Liver (tissue), 8 donors: ENCODE measurements at regions not wholly inside any gene's neighbourhood (a gene's known extent, or its start where the extent isn't known, plus 50 kb on each side); places are given as distances from the start of the nearest gene placed in this dataset.

Experiments
- DNase-seq: peaks from one replicate; pipeline ENCODE4 v3.0.0-alpha.2; 2017; ENCODE audit warnings: low spot score
- H3K27ac ChIP-seq, 2 donors: one replicate each; pipeline ENCODE4 v1.7.0; 2013; ENCODE audit warnings: inconsistent platforms in 2 of 2, low read length in 2 of 2, control low read depth in 1 of 2, low read depth in 1 of 2, mild to moderate bottlenecking in 1 of 2
- H3K27me3 ChIP-seq, 4 donors: one replicate each; pipeline versions ENCODE4 v1.6.1 to v1.7.0; 2013; ENCODE audit warnings: low read length in 3 of 4, inconsistent platforms in 1 of 4, mild to moderate bottlenecking in 1 of 4, moderate library complexity in 1 of 4; ENCODE audit not compliant: control insufficient read depth in 4 of 4, insufficient read depth in 4 of 4
- H3K36me3 ChIP-seq, 4 donors: one replicate each; pipeline versions ENCODE4 v1.6.1 to v1.7.0; 2013; ENCODE audit warnings: low read length in 3 of 4, mild to moderate bottlenecking in 3 of 4, low read depth in 1 of 4, moderate library complexity in 1 of 4; ENCODE audit not compliant: control insufficient read depth in 4 of 4, insufficient read depth in 3 of 4
- H3K4me1 ChIP-seq, 4 donors: one replicate each; pipeline versions ENCODE4 v1.6.1 to v1.7.0; 2013; ENCODE audit warnings: low read length in 3 of 4, mild to moderate bottlenecking in 3 of 4, moderate library complexity in 1 of 4; ENCODE audit not compliant: control insufficient read depth in 4 of 4, insufficient read depth in 4 of 4
- H3K4me3 ChIP-seq, 3 donors: one replicate each; pipeline versions ENCODE4 v1.6.1 to v1.7.0; 2013; ENCODE audit warnings: low read length in 3 of 3, control low read depth in 1 of 3, low read depth in 1 of 3, mild to moderate bottlenecking in 1 of 3
- H3K9ac ChIP-seq, 2 donors: one replicate each; pipeline ENCODE4 v1.7.0; 2013; ENCODE audit warnings: low read length in 2 of 2, mild to moderate bottlenecking in 2 of 2, moderate library complexity in 2 of 2, control low read depth in 1 of 2, low read depth in 1 of 2
- H3K9me3 ChIP-seq, 4 donors: one replicate each; pipeline versions ENCODE4 v1.6.1 to v1.7.0; 2013; ENCODE audit warnings: low read length in 3 of 4; ENCODE audit not compliant: control insufficient read depth in 4 of 4
- CTCF ChIP-seq: fragments of 150-350 bp; IDR thresholded peaks from 2 replicates; pipeline ENCODE4 v1.5.1; 2017; ENCODE audit warnings: improper control_type of control experiment, low read depth, low read length; ENCODE audit not compliant: missing input control
- EGR1 ChIP-seq, 2 donors: IDR thresholded peaks; 2 replicates each; pipeline ENCODE4 v1.6.1; 2016 to 2018; ENCODE audit warnings: antibody characterized with exemption in 2 of 2, low read depth in 2 of 2
- FOXA2 ChIP-seq: IDR thresholded peaks from 2 replicates; pipeline ENCODE4 v1.6.1; 2016; ENCODE audit warnings: antibody characterized with exemption
- GABPA ChIP-seq, 2 donors: IDR thresholded peaks in 1 of 2; conservative IDR thresholded peaks in 1 of 2; 2 replicates each; pipeline ENCODE4 v1.6.1; 2016; ENCODE audit warnings: antibody characterized with exemption in 2 of 2, mild to moderate bottlenecking in 1 of 2, moderate library complexity in 1 of 2
- HNF4A ChIP-seq, 2 donors: conservative IDR thresholded peaks; 2 replicates each; pipeline ENCODE4 v1.6.1; 2016; ENCODE audit warnings: antibody characterized with exemption in 2 of 2, mild to moderate bottlenecking in 2 of 2
- HNF4G ChIP-seq: IDR thresholded peaks from 2 replicates; pipeline ENCODE4 v1.6.1; 2016; ENCODE audit warnings: antibody characterized with exemption
- JUND ChIP-seq, 2 donors: IDR thresholded peaks; 2 replicates each; pipeline ENCODE4 v1.6.1; 2016; ENCODE audit warnings: antibody characterized with exemption in 2 of 2
- NR2F2 ChIP-seq: IDR thresholded peaks from 2 replicates; pipeline ENCODE4 v1.6.1; 2016; ENCODE audit warnings: antibody characterized with exemption
- RAD21 ChIP-seq, 2 donors: IDR thresholded peaks; 2 replicates each; pipeline ENCODE4 v1.6.1; 2016; ENCODE audit warnings: antibody characterized with exemption in 2 of 2, mild to moderate bottlenecking in 2 of 2
- REST ChIP-seq: IDR thresholded peaks from 2 replicates; pipeline ENCODE4 v1.6.1; 2016; ENCODE audit warnings: antibody characterized with exemption, mild to moderate bottlenecking
- RXRA ChIP-seq, 2 donors: IDR thresholded peaks; 2 replicates each; pipeline ENCODE4 v1.6.1; 2017 to 2018; ENCODE audit warnings: antibody characterized with exemption in 2 of 2, mild to moderate bottlenecking in 1 of 2
- SP1 ChIP-seq: IDR thresholded peaks from 2 replicates; pipeline ENCODE4 v1.6.1; 2018; ENCODE audit warnings: antibody characterized with exemption, mild to moderate bottlenecking
- TAF1 ChIP-seq: conservative IDR thresholded peaks from 2 replicates; pipeline ENCODE4 v1.6.1; 2016; ENCODE audit warnings: antibody characterized with exemption, mild to moderate bottlenecking
- YY1 ChIP-seq: IDR thresholded peaks from 2 replicates; pipeline ENCODE4 v1.6.1; 2016; ENCODE audit warnings: antibody characterized with exemption, mild to moderate bottlenecking
- WGBS: extraction: QIAGEN DNeasy Blood & Tissue Kit; methylation state at CpG from one replicate; pipeline ENCODE4 v1.1.7; 2013; 5-methylcytosine and 5-hydroxymethylcytosine counted together
- TF ChIP-seq, protein P1 (sequence below): IDR thresholded peaks from 2 replicates; pipeline ENCODE4 v1.6.1; 2016; ENCODE audit warnings: antibody characterized with exemption
- TF ChIP-seq, protein P2 (sequence below): IDR thresholded peaks from 2 replicates; pipeline ENCODE4 v1.6.1; 2016; ENCODE audit warnings: antibody characterized with exemption
- donor health status: healthy.
- donor health status: healthy.
- donor health status: healthy.
- donor health status: healthy.
- donor health status: healthy.

- TF ChIP-seq TAF1: no peak
Measured at GRCh38 chr11:11681536-11681935, 59.7 kb upstream of the GALNT18 start (continued).

DNA sequence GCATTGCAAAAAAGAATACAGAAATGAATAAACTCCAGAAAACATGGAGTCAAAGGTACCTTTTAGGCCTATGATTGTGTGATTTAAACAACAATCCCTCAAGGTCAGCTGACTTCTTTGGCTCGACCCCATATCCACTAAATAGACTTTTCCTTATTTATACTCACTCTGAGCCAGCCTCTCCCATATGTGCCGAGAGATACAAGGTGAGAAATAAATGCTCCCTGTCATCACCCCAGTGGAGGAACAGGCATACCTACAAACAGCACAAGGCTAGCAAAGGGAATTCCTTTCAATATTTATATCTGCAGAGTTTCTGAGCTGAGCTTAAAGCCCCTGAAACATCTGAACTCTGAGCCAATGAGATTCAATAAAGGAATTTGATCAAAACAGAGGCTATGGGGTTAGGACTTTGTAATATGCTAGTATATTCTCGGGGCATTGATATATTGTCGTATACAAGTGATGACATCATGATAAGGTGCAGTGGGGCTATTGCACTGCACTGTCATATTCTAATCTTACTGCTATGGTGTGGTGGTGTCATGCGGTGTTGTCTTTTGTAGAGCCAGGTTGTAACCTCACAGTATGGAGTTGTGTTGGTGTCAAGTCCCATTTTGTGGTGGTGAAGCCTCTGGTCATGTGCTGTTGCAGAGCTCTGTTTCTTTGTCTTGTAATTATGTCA, 56.0 kb upstream of the GALNT18 start:
- no peak overlapping the region for H3K4me3 ChIP-seq
- no peak for TF ChIP-seq NR2F2
- no peak for TF ChIP-seq EGR1 (IDR thresholded peaks at IDR 0.05; ENCODE audit: low read depth in 2 of 2)
- no peak for TF ChIP-seq JUND (IDR thresholded peaks at IDR 0.05)
- TF ChIP-seq HNF4A (conservative IDR thresholded peaks at IDR 0.05): no peak
- no peak for TF ChIP-seq SP1
- no peak for TF ChIP-seq CTCF
- no peak for TF ChIP-seq FOXA2
- TF ChIP-seq TAF1: no peak
- no peak for TF ChIP-seq GABPA (IDR thresholded peaks at IDR 0.05 in 1 of 2, conservative IDR thresholded peaks at IDR 0.05 in 1 of 2)
- TF ChIP-seq, protein P1, sequence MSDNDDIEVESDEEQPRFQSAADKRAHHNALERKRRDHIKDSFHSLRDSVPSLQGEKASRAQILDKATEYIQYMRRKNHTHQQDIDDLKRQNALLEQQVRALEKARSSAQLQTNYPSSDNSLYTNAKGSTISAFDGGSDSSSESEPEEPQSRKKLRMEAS: no peak
- TF ChIP-seq HNF4G: no peak
- TF ChIP-seq REST: no peak
- no peak for TF ChIP-seq RXRA (IDR thresholded peaks at IDR 0.05)
- no peak overlapping the region for H3K9ac ChIP-seq
- DNase-seq: no peak
- WGBS: 84% methylated on average over 5 of the region's 5 CpGs
- no peak overlapping the region for H3K27ac ChIP-seq
- no peaks in the 10 kb centered on the region for H3K27me3 ChIP-seq
- no peaks in the 10 kb centered on the region for H3K36me3 ChIP-seq
- no peaks in the 10 kb centered on the region for H3K9me3 ChIP-seq
- H3K4me1 ChIP-seq: no peaks in the 10 kb centered on the region

GRCh38 chr11:11675671-11676181, 53.9 kb upstream of the GALNT18 start:
- TF ChIP-seq HNF4G (no peak), SP1 (no peak), RAD21 (IDR thresholded peaks at IDR 0.05) (no peak), EGR1 (IDR thresholded peaks at IDR 0.05; ENCODE audit: low read depth in 2 of 2) (no peak), CTCF (no peak), NR2F2 (no peak), GABPA (IDR thresholded peaks at IDR 0.05 in 1 of 2, conservative IDR thresholded peaks at IDR 0.05 in 1 of 2) (no peak), YY1 (no peak), JUND (IDR thresholded peaks at IDR 0.05) (no peak), RXRA (IDR thresholded peaks at IDR 0.05) (no peak), HNF4A (conservative IDR thresholded peaks at IDR 0.05) (no peak)
- TF ChIP-seq, protein P1: no peak
- TF ChIP-seq, protein P2, sequence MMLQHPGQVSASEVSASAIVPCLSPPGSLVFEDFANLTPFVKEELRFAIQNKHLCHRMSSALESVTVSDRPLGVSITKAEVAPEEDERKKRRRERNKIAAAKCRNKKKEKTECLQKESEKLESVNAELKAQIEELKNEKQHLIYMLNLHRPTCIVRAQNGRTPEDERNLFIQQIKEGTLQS: no peak
- Histone ChIP-seq H3K9ac (no peak overlapping the region), H3K27ac (no peak overlapping the region), H3K36me3 (no peaks in the 10 kb centered on the region), H3K4me1 (no peaks in the 10 kb centered on the region), H3K9me3 (no peaks in the 10 kb centered on the region), H3K4me3 (no peak overlapping the region), H3K27me3 (peaks cover 0 to 3% (median 0%) of the 10 kb centered on the region in 4 donors)
- 86% methylated on average over 4 of the region's 4 CpGs for WGBS
- no peak for DNase-seq
